CD14-positive monocyte (primary cell): ENCODE measurements at regions not wholly inside any gene's neighbourhood (a gene's known extent, or its start where the extent isn't known, plus 50 kb on each side); places are given as distances from the start of the nearest gene placed in this dataset.

ENCODE experiments used
- DNase-seq, 3 donors: peaks; one replicate each; pipeline ENCODE4 v3.0.0-alpha.2; 2011 to 2022
- H2AFZ ChIP-seq: 2 replicates; pipeline ENCODE4 v1.6.0; 2012; ENCODE audit warnings: mild to moderate bottlenecking, low read depth, low read length, inconsistent platforms; ENCODE audit not compliant: insufficient read depth, poor library complexity, severe bottlenecking
- H3K27ac ChIP-seq, 2 donors: 1 replicate in 1 of 2; 2 replicates in 1 of 2; pipeline ENCODE4 v1.5.1; 2012 to 2013; ENCODE audit warnings: low read length in 2 of 2, control low read depth in 1 of 2, inconsistent platforms in 1 of 2, low read depth in 1 of 2, mild to moderate bottlenecking in 1 of 2
- H3K27me3 ChIP-seq, 2 donors: one replicate each; pipeline versions ENCODE4 v1.6.0 to v1.6.1; 2011 to 2013; ENCODE audit warnings: low read length in 2 of 2; ENCODE audit not compliant: control insufficient read depth in 2 of 2, insufficient read depth in 2 of 2
- H3K36me3 ChIP-seq, 2 donors: replicated peaks in 1 of 2; 1 replicate in 1 of 2; 2 replicates in 1 of 2; pipeline versions ENCODE4 v1.5.1 to v1.6.1; 2012 to 2013; ENCODE audit warnings: low read length in 2 of 2, control low read depth in 1 of 2, inconsistent platforms in 1 of 2, mild to moderate bottlenecking in 1 of 2; ENCODE audit not compliant: insufficient read depth in 2 of 2, control insufficient read depth in 1 of 2
- H3K4me1 ChIP-seq, 2 donors: 1 replicate in 1 of 2; 2 replicates in 1 of 2; pipeline versions ENCODE4 v1.5.1 to v1.6.1; 2012 to 2013; ENCODE audit warnings: low read length in 2 of 2, control low read depth in 1 of 2, inconsistent platforms in 1 of 2, mild to moderate bottlenecking in 1 of 2, moderate library complexity in 1 of 2; ENCODE audit not compliant: insufficient read depth in 2 of 2, control insufficient read depth in 1 of 2
- H3K4me2 ChIP-seq: replicated peaks from 2 replicates; pipeline ENCODE3; 2012; ENCODE audit warnings: low read length, moderate library complexity, mild to moderate bottlenecking; ENCODE audit not compliant: poor library complexity, severe bottlenecking; ENCODE audit errors: extremely low read depth
- H3K4me3 ChIP-seq, 3 experiments: fragments of 200-600 bp in 1 of 3; sonication (generic) in 1 of 3; replicated peaks in 1 of 3; 1 replicate in 2 of 3; 2 replicates in 1 of 3; pipeline ENCODE4 v1.5.1; 2011 to 2013; ENCODE audit warnings: low read length in 3 of 3, mild to moderate bottlenecking in 3 of 3, control low read depth in 2 of 3, low read depth in 2 of 3, inconsistent platforms in 1 of 3, moderate library complexity in 1 of 3
- H3K79me2 ChIP-seq: 2 replicates; pipeline ENCODE4 v1.6.0; 2012; ENCODE audit warnings: mild to moderate bottlenecking, control low read depth, inconsistent platforms, low read length, moderate library complexity; ENCODE audit not compliant: insufficient read depth
- H3K9ac ChIP-seq: 2 replicates; pipeline ENCODE4 v1.6.0; 2017; ENCODE audit warnings: low read length, mild to moderate bottlenecking; ENCODE audit not compliant: insufficient read depth, poor library complexity, severe bottlenecking
- H3K9me3 ChIP-seq, 2 donors: replicated peaks in 1 of 2; 1 replicate in 1 of 2; 2 replicates in 1 of 2; pipeline versions ENCODE4 v1.5.1 to v1.6.1; 2012 to 2013; ENCODE audit warnings: low read length in 2 of 2, control low read depth in 1 of 2; ENCODE audit not compliant: control insufficient read depth in 1 of 2, insufficient read depth in 1 of 2
- H4K20me1 ChIP-seq: 2 replicates; pipeline ENCODE4 v1.6.0; 2012; ENCODE audit warnings: mild to moderate bottlenecking, low read length, control low read depth, moderate library complexity; ENCODE audit not compliant: insufficient read depth
- H3K27ac Mint-ChIP-seq, 7 donors: one replicate each; pipeline ENCODE4 v1.8.0; 2020; ENCODE audit warnings: mild to moderate bottlenecking in 7 of 7, mixed read lengths in 7 of 7, moderate library complexity in 6 of 7, inconsistent platforms in 2 of 7
- H3K27me3 Mint-ChIP-seq, 3 donors: one replicate each; pipeline ENCODE4 v1.8.0; 2021 to 2022; ENCODE audit warnings: low read depth in 3 of 3, mild to moderate bottlenecking in 3 of 3, mixed read lengths in 3 of 3, moderate library complexity in 3 of 3, inconsistent platforms in 1 of 3
- H3K36me3 Mint-ChIP-seq, 2 donors: one replicate each; pipeline ENCODE4 v1.8.0; 2020; ENCODE audit warnings: mixed read lengths in 2 of 2, inconsistent platforms in 1 of 2, mild to moderate bottlenecking in 1 of 2
- H3K4me1 Mint-ChIP-seq: one replicate; pipeline ENCODE4 v1.8.0; 2020; ENCODE audit warnings: mild to moderate bottlenecking, mixed read lengths
- H3K4me3 Mint-ChIP-seq, 2 donors: one replicate each; pipeline ENCODE4 v1.8.0; 2020; ENCODE audit warnings: mild to moderate bottlenecking in 2 of 2, mixed read lengths in 2 of 2, moderate library complexity in 1 of 2
- H3K9me3 Mint-ChIP-seq, 7 donors: one replicate each; pipeline ENCODE4 v1.8.0; 2020 to 2022; ENCODE audit warnings: mixed read lengths in 7 of 7, mild to moderate bottlenecking in 6 of 7, moderate library complexity in 6 of 7, inconsistent platforms in 2 of 7
- CTCF ChIP-seq: fragments of 200-600 bp; IDR thresholded peaks from one replicate; pipeline ENCODE4 v1.8.0; 2022; ENCODE audit warnings: antibody characterized with exemption, mild to moderate bottlenecking
- WGBS: methylation state at CpG from one replicate; pipeline ENCODE4 v1.1.5; 2013; ENCODE audit warnings: missing lambda C conversion rate; ENCODE audit not compliant: insufficient coverage; 5-methylcytosine and 5-hydroxymethylcytosine counted together
- intact Hi-C, 2 donors: fragments of 100-400 bp; cut with micrococcal nuclease; formaldehyde crosslinking; loops; one replicate each; pipeline versions ENCODE4 v1.15.0 to v1.15.1; 2023

GRCh38 chr5:17433406-17433805, 64.6 kb upstream of the TAF11L2 start:
- Histone ChIP-seq H3K4me2 (no peak overlapping the region), H3K36me3 (no peaks in the 10 kb centered on the region), H3K9me3 (peaks cover 0 to 5% of the 10 kb centered on the region in 2 donors), H3K27me3 (no peaks in the 10 kb centered on the region), H3K9ac (no peak overlapping the region), H2AFZ (no peak overlapping the region), H3K4me3 (no peak overlapping the region), H3K79me2 (no peaks in the 10 kb centered on the region), H4K20me1 (no peaks in the 10 kb centered on the region), H3K27ac (no peak overlapping the region), H3K4me1 (peaks cover 32 to 37% of the 10 kb centered on the region in 2 donors)
- intact Hi-C loops, result loop anchor here in 1 of 2 donors (10.0 kb wide), 1 partner anchor 179 kb away; no protein-coding TSS in a partner anchor
- Mint-ChIP-seq H3K4me3 (no peak overlapping the region), H3K4me1 (peaks cover 40% of the 10 kb centered on the region), H3K27me3 (peaks cover 0 to 5% (median 2%) of the 10 kb centered on the region in 3 donors), H3K27ac (no peak overlapping the region), H3K36me3 (peaks cover 1 to 2% of the 10 kb centered on the region in 2 donors), H3K9me3 (peaks cover 0 to 3% (median under 1%) of the 10 kb centered on the region in 7 donors)
- DNase-seq, result no peak
- WGBS, result no CpG with 5 or more reads among the region's 6 CpGs
- no peak for TF ChIP-seq CTCF

GRCh38 chr5:17434982-17435381, 63.0 kb upstream of the TAF11L2 start:
- Mint-ChIP-seq H3K27me3 (peaks cover 0 to 4% (median 2%) of the 10 kb centered on the region in 3 donors), H3K9me3 (peaks cover 0 to 11% (median 2%) of the 10 kb centered on the region in 7 donors), H3K4me1 (peaks cover 38% of the 10 kb centered on the region), H3K27ac (peak overlapping the region in 5 of 7 donors; percentile 84 to 96 (median 89)), H3K4me3 (no peak overlapping the region), H3K36me3 (peaks cover 2 to 3% of the 10 kb centered on the region in 2 donors)
- Histone ChIP-seq H3K4me1 (peaks cover 32 to 37% of the 10 kb centered on the region in 2 donors), H2AFZ (no peak overlapping the region), H3K4me2 (no peak overlapping the region), H3K27ac (no peak overlapping the region), H3K36me3 (no peaks in the 10 kb centered on the region), H3K9me3 (peaks cover 3 to 7% of the 10 kb centered on the region in 2 donors), H3K9ac (no peak overlapping the region), H3K79me2 (no peaks in the 10 kb centered on the region), H3K27me3 (no peaks in the 10 kb centered on the region), H4K20me1 (no peaks in the 10 kb centered on the region), H3K4me3 (no peak overlapping the region)
- DNase-seq, result no peak
- TF ChIP-seq CTCF, result no peak
- intact Hi-C loops, result loop anchor here in 1 of 2 donors (10.0 kb wide), 1 partner anchor 180 kb away; no protein-coding TSS in a partner anchor
